ENCODE measurements at regions not wholly inside any gene's neighbourhood (a gene's known extent, or its start where the extent isn't known, plus 50 kb on each side); places are given as distances from the start of the nearest gene placed in this dataset.

- TF ChIP-seq, protein P1, sequence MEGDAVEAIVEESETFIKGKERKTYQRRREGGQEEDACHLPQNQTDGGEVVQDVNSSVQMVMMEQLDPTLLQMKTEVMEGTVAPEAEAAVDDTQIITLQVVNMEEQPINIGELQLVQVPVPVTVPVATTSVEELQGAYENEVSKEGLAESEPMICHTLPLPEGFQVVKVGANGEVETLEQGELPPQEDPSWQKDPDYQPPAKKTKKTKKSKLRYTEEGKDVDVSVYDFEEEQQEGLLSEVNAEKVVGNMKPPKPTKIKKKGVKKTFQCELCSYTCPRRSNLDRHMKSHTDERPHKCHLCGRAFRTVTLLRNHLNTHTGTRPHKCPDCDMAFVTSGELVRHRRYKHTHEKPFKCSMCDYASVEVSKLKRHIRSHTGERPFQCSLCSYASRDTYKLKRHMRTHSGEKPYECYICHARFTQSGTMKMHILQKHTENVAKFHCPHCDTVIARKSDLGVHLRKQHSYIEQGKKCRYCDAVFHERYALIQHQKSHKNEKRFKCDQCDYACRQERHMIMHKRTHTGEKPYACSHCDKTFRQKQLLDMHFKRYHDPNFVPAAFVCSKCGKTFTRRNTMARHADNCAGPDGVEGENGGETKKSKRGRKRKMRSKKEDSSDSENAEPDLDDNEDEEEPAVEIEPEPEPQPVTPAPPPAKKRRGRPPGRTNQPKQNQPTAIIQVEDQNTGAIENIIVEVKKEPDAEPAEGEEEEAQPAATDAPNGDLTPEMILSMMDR (conservative IDR thresholded peaks at IDR 0.05 in 1 of 2, IDR thresholded peaks at IDR 0.05 in 1 of 2; ENCODE audit: extremely low read depth in 1 of 2, insufficient read depth in 1 of 2, low read depth in 1 of 2, low read length in 2 of 2) = no peak
- TF ChIP-seq EZH2 (IDR thresholded peaks at IDR 0.05; ENCODE audit: borderline replicate concordance, low read length) = no peak
Measured at GRCh38 chr17:71850812-71851211, 270.0 kb upstream of the SOX9 start.

Measured in mammary epithelial cell (primary cell).